LNCAP (cell line): ENCODE measurements at regions not wholly inside any gene's neighbourhood (a gene's known extent, or its start where the extent isn't known, plus 50 kb on each side); places are given as distances from the start of the nearest gene placed in this dataset.

Experiments
- TF ChIP-seq, protein P1 (sequence below): fragments of 450-650 bp; IDR thresholded peaks from 2 replicates; pipeline ENCODE4 v1.5.1; 2017; ENCODE audit warnings: mild to moderate bottlenecking

DNA sequence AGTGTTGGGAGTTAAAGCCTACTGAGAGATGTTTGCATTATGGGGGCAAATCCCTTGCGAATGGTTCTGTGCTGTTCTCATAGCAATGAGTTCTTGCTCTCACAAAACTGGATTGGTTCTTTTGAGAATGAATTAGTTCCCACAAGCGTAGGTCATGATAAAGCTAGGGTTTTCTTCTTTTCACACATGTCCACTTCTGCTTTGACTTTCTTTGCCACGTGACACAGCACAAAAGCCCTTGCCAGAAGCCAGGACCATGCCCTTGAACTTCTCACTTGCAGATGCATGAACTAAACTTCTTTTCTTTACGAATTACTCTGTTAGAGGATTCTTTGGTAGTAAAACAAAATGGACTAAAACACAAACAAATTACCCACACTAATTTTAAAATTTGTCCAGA lies 922.8 kb downstream of the EPHA7 start:
- TF ChIP-seq, protein P1, sequence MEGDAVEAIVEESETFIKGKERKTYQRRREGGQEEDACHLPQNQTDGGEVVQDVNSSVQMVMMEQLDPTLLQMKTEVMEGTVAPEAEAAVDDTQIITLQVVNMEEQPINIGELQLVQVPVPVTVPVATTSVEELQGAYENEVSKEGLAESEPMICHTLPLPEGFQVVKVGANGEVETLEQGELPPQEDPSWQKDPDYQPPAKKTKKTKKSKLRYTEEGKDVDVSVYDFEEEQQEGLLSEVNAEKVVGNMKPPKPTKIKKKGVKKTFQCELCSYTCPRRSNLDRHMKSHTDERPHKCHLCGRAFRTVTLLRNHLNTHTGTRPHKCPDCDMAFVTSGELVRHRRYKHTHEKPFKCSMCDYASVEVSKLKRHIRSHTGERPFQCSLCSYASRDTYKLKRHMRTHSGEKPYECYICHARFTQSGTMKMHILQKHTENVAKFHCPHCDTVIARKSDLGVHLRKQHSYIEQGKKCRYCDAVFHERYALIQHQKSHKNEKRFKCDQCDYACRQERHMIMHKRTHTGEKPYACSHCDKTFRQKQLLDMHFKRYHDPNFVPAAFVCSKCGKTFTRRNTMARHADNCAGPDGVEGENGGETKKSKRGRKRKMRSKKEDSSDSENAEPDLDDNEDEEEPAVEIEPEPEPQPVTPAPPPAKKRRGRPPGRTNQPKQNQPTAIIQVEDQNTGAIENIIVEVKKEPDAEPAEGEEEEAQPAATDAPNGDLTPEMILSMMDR = no peak

DNA sequence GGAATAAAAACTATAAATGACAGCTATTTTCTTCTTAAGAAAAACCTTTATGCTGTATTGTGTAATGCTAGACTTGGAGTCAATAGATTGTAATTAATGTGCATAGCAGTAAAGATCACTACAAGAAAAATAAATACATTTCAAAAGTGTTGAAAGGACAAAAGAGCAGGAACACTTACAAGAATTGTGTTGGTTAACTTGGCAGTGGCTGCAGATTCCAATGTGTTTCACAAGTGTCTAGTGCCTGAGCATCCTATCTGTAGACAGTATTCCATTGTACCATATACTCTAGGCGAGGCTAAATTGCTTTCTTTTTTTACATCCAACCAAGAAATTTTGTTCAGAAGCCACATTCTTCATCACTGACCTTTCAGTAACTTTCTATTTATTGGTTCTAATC lies 924.1 kb downstream of the EPHA7 start:
- TF ChIP-seq, protein P1 = no peak

DNA sequence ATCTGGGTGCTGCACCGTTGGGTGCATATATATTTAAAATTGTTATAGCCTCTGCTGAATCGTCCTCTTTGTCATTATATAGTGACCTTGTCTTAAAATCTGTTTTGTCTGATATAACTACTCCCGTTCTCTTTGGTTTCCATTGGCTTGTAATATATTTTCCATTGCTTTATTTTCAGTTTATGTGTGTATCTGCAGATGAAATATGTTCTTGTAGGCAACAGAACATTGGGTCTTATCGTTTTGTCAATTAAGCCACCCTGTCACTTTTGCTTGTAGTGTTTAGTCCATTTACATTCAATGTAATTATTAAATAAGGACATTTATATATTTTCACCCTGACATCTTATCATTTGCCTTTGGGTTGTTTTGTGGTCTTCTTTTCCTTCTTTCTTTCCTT lies 933.9 kb downstream of the EPHA7 start:
- TF ChIP-seq, protein P1 = no peak

DNA sequence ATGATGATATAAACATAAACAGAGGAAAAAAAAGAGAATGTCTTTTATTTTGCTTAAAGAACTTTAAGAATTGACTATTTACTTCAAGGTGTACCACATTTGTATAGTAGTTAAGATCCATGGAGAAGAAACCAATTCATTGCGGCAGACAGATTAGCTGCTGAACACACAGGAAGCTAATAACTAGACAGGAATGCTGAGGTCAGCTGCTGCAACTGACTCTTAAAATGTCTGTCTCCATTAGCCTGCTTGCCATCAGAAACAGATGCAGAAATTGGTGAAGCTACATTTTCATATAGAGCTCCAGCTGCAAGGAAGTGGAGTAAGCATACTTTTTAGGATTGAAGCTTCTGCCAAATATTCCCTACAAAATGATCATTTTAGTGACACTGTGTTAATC lies 939.5 kb downstream of the EPHA7 start:
- TF ChIP-seq, protein P1 = no peak

DNA sequence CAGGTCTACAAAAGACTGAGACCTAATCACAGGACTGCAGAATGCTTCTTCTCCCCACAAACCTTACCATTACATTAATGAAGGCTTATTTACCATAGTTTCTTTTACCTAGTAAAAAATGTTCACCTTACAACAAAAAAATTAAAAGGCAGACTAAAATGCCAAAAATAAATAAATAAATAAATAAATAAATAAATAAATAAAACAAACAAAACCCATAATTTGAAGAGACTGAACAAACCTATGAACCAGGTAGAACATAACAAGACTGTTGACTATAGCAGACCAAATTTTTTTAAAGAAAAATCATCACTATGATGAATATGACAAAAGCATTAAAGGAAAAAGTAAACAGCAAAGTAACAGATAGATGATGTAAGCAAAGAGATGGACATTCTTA lies 946.3 kb downstream of the EPHA7 start:
- TF ChIP-seq, protein P1 = no peak

DNA sequence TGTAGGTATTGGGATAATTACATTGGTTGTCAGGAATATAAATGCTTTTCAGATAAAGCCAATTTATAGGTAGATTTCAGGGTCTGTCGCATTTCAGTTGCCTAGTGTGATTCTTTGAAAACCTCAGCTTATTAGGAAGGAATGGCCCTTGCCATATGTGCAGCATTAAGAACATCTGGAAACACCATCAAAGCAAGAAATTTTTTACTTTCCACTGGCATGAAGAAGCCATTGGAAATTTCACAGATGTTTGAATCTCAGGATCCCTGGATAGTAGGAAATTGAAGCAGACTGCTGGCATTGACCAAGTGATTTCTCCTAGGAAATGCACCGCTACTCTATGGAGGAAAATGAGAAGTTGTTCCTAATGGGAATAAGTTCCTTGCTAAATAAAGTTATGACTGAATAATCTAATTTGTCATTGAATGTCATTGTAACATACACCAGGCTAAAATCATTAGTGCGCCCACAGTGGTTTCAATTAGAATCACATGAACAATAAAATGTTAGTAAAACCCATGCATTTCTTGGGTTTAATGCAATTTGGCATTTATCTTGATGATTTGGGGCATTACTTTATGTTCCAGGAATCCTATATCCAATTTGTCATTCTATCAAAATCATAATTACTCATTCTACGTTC lies 950.1 kb downstream of the EPHA7 start:
- TF ChIP-seq, protein P1 = no peak

DNA sequence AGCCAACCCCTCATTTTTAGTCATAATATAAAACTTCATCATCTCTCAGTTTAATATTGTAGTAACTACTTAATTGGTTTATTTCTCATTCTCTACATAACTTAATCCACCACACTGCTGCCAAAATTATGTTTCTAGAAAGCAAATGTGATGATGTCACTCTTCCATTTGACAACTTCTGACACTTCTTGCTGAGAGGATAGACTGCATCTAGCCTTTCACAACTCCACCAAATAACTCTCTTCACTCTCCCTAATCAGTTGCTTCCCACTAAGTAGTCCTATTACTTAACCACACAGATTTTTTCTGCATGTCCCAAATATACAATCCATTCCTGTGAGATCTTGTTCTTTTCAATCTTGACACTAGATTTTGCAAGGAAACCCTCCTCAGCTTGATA lies 951.3 kb downstream of the EPHA7 start:
- TF ChIP-seq, protein P1 = no peak

DNA sequence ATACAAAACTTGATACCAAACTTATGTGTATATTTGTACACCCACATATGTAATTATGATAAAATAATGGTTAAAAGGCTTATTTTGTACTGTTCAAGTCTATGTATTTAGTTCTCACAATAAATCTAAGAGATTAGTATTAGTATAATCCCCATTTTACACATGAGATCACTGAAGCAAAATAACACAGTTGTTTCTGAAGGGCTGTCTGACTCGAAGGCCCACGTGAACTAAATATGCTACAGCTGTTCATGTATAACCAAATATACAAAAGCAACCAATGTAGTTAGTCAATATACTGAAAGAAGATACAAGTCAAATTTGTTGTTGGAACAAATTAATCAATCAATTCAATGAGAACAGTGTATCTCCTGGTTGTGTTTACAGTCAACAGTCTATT lies 959.2 kb downstream of the EPHA7 start:
- TF ChIP-seq, protein P1 = no peak
